WTC11 (cell line): ENCODE measurements at regions not wholly inside any gene's neighbourhood (a gene's known extent, or its start where the extent isn't known, plus 50 kb on each side); places are given as distances from the start of the nearest gene placed in this dataset.

Experiments used
- ATAC-seq: fragments of 200-7000 bp; cut with Tn5 transposase; 2 replicates; pipeline ENCODE4 v1.10.0; 2021; ENCODE audit warnings: mild to moderate bottlenecking, moderate library complexity
- CTCF ChIA-PET: fragments of 300-600 bp; sonication (Branson Sonifier 250); formaldehyde crosslinking; loops from one replicate; lab custom pipeline; 2021; ENCODE audit warnings: antibody characterized with exemption; lab: Charles Lee
- POLR2A ChIA-PET: fragments of 350-600 bp; sonication (Branson Sonifier 250); formaldehyde crosslinking; loops from one replicate; lab custom pipeline; 2021; ENCODE audit warnings: antibody characterized with exemption; lab: Charles Lee
- DNase-seq: peaks from one replicate; pipeline ENCODE4 v3.0.0; 2021; ENCODE audit warnings: low spot score
- H3K27ac Mint-ChIP-seq: 2 replicates; pipeline ENCODE4 v1.8.0; 2021; ENCODE audit warnings: mixed read lengths
- H3K27me3 Mint-ChIP-seq: 2 replicates; pipeline ENCODE4 v1.8.0; 2021; ENCODE audit warnings: low read depth, mild to moderate bottlenecking, moderate library complexity, mixed read lengths
- H3K36me3 Mint-ChIP-seq: 2 replicates; pipeline ENCODE4 v1.8.0; 2021; ENCODE audit warnings: mixed read lengths
- H3K4me1 Mint-ChIP-seq: 2 replicates; pipeline ENCODE4 v1.8.0; 2022; ENCODE audit warnings: mixed read lengths
- H3K4me3 Mint-ChIP-seq: 2 replicates; pipeline ENCODE4 v1.8.0; 2021; ENCODE audit warnings: mild to moderate bottlenecking, moderate library complexity, mixed read lengths
- H3K9me3 Mint-ChIP-seq: 2 replicates; pipeline ENCODE4 v1.8.0; 2021; ENCODE audit warnings: mixed read lengths
- ATF2 ChIP-seq: sonication (generic); formaldehyde crosslinking; IDR thresholded peaks from 2 replicates; pipeline ENCODE4 v1.8.1; 2022; ENCODE audit warnings: low read depth, missing genetic modification reagents, borderline replicate concordance
- CREB1 ChIP-seq: sonication (generic); formaldehyde crosslinking; IDR thresholded peaks from 2 replicates; pipeline ENCODE4 v1.8.0; 2023; ENCODE audit warnings: mild to moderate bottlenecking, missing genetic modification reagents
- CREM ChIP-seq: sonication (generic); formaldehyde crosslinking; IDR thresholded peaks from 2 replicates; pipeline ENCODE4 v1.8.1; 2022; ENCODE audit warnings: mild to moderate bottlenecking, missing genetic modification reagents, moderate library complexity
- E2F1 ChIP-seq: sonication (generic); formaldehyde crosslinking; IDR thresholded peaks from 2 replicates; pipeline ENCODE4 v1.8.0; 2022; ENCODE audit warnings: mild to moderate bottlenecking, missing genetic modification reagents
- ELF4 ChIP-seq: sonication (generic); formaldehyde crosslinking; IDR thresholded peaks from 2 replicates; pipeline ENCODE4 v1.8.1; 2022; ENCODE audit warnings: low read depth, mild to moderate bottlenecking, moderate library complexity, missing genetic modification reagents
- ETV6 ChIP-seq: sonication (generic); formaldehyde crosslinking; IDR thresholded peaks from 2 replicates; pipeline ENCODE4 v1.8.1; 2022; ENCODE audit warnings: mild to moderate bottlenecking, missing genetic modification reagents
- JAZF1 ChIP-seq: fragments of 250-450 bp; sonication (Bioruptor Pico); IDR thresholded peaks from 2 replicates; pipeline ENCODE4 v1.9.0; 2021; ENCODE audit warnings: moderate library complexity, mild to moderate bottlenecking, inconsistent platforms
- RORB ChIP-seq: fragments of 250-450 bp; sonication (Bioruptor Pico); IDR thresholded peaks from 2 replicates; pipeline ENCODE4 v1.9.0; 2021; ENCODE audit warnings: mild to moderate bottlenecking
- TEAD4 ChIP-seq: sonication (generic); formaldehyde crosslinking; IDR thresholded peaks from 2 replicates; pipeline ENCODE4 v1.8.0; 2022; ENCODE audit warnings: mild to moderate bottlenecking, missing genetic modification reagents
- ZNF396 ChIP-seq: fragments of 250-450 bp; sonication (Bioruptor Pico); IDR thresholded peaks from 2 replicates; pipeline ENCODE4 v1.8.0; 2021; ENCODE audit warnings: mild to moderate bottlenecking, moderate library complexity, borderline replicate concordance
- ZNF416 ChIP-seq: fragments of 250-450 bp; sonication (Bioruptor Pico); IDR thresholded peaks from 2 replicates; pipeline ENCODE4 v1.9.0; 2021; ENCODE audit warnings: mild to moderate bottlenecking, inconsistent platforms
- ZNF532 ChIP-seq: fragments of 250-450 bp; sonication (Bioruptor Pico); IDR thresholded peaks from 2 replicates; pipeline ENCODE4 v1.9.0; 2021; ENCODE audit warnings: mild to moderate bottlenecking, borderline replicate concordance
- TF ChIP-seq, protein P1 (sequence below): fragments of 250-450 bp; sonication (Bioruptor Pico); IDR thresholded peaks from 2 replicates; pipeline ENCODE4 v2.1.2; 2022; ENCODE audit warnings: mild to moderate bottlenecking, moderate library complexity
- TF ChIP-seq, protein P2 (sequence below): fragments of 250-450 bp; sonication (Bioruptor Pico); IDR thresholded peaks from 2 replicates; pipeline ENCODE4 v1.9.0; 2021; ENCODE audit warnings: moderate library complexity, mild to moderate bottlenecking, inconsistent platforms, borderline replicate concordance
- TF ChIP-seq, protein P3 (sequence below): sonication (generic); formaldehyde crosslinking; IDR thresholded peaks from 2 replicates; pipeline ENCODE4 v1.8.0; 2022; ENCODE audit warnings: missing genetic modification reagents
- TF ChIP-seq, protein P4 (sequence below): sonication (generic); formaldehyde crosslinking; IDR thresholded peaks from 2 replicates; pipeline ENCODE4 v1.8.1; 2022; ENCODE audit warnings: mild to moderate bottlenecking, missing genetic modification reagents, moderate library complexity, borderline replicate concordance

GRCh38 chr2:136487421-136487820, 277.9 kb upstream of the THSD7B start (continued):
- TF ChIP-seq JAZF1 (no peak), RORB (CRISPR knock-in tag) (no peak)

DNA sequence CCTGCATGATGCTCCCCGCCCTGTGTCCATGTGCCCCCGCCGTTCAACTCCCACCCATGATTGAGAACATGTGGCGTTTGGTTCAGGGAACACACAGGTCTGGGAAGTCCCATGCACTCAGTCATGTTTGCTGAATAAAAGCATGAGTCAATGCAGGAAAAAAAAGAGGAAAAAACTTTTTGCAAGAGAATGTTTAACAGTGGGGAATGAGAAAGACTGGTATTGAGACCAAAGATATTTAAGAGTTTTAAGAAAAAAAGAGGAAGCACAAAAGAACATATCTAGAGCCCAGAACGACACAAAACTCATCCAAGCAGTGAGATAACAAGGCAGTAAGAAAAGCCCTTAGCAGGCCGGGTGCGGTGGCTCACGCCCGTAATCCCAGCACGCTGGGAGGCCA, 279.2 kb upstream of the THSD7B start:
- no peak overlapping the region for H3K27ac Mint-ChIP-seq

More for the DNA sequence above, 279.2 kb upstream of the THSD7B start:
- no peak for ATAC-seq
- no peak for DNase-seq
- no peaks in the 10 kb centered on the region for H3K9me3 Mint-ChIP-seq
- ChIA-PET CTCF (no interaction called here), POLR2A (no interaction called here)
- peaks cover 2% of the 10 kb centered on the region; the same call in 1 of the 2 replicates for H3K4me1 Mint-ChIP-seq
- H3K27me3 Mint-ChIP-seq, result no peaks in the 10 kb centered on the region
- no peaks in the 10 kb centered on the region for H3K36me3 Mint-ChIP-seq
- TF ChIP-seq, protein P1, sequence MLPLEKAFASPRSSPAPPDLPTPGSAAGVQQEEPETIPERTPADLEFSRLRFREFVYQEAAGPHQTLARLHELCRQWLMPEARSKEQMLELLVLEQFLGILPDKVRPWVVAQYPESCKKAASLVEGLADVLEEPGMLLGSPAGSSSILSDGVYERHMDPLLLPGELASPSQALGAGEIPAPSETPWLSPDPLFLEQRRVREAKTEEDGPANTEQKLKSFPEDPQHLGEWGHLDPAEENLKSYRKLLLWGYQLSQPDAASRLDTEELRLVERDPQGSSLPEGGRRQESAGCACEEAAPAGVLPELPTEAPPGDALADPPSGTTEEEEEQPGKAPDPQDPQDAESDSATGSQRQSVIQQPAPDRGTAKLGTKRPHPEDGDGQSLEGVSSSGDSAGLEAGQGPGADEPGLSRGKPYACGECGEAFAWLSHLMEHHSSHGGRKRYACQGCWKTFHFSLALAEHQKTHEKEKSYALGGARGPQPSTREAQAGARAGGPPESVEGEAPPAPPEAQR (CRISPR knock-in tag), result no peak
- TF ChIP-seq E2F1 (CRISPR knock-in tag) (no peak), ATF2 (CRISPR knock-in tag) (no peak), ZNF396 (CRISPR knock-in tag) (no peak), TEAD4 (CRISPR knock-in tag) (no peak), ZNF416 (CRISPR knock-in tag) (no peak), ELF4 (CRISPR knock-in tag) (no peak), CREB1 (CRISPR knock-in tag) (no peak), ETV6 (CRISPR knock-in tag) (no peak), CREM (CRISPR knock-in tag) (no peak), ZNF532 (CRISPR knock-in tag) (no peak)
- TF ChIP-seq, protein P2, sequence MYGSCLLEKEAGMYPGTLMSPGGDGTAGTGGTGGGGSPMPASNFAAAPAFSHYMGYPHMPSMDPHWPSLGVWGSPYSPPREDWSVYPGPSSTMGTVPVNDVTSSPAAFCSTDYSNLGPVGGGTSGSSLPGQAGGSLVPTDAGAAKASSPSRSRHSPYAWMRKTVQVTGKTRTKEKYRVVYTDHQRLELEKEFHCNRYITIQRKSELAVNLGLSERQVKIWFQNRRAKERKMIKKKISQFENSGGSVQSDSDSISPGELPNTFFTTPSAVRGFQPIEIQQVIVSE (CRISPR knock-in tag), result no peak
- TF ChIP-seq, protein P3, sequence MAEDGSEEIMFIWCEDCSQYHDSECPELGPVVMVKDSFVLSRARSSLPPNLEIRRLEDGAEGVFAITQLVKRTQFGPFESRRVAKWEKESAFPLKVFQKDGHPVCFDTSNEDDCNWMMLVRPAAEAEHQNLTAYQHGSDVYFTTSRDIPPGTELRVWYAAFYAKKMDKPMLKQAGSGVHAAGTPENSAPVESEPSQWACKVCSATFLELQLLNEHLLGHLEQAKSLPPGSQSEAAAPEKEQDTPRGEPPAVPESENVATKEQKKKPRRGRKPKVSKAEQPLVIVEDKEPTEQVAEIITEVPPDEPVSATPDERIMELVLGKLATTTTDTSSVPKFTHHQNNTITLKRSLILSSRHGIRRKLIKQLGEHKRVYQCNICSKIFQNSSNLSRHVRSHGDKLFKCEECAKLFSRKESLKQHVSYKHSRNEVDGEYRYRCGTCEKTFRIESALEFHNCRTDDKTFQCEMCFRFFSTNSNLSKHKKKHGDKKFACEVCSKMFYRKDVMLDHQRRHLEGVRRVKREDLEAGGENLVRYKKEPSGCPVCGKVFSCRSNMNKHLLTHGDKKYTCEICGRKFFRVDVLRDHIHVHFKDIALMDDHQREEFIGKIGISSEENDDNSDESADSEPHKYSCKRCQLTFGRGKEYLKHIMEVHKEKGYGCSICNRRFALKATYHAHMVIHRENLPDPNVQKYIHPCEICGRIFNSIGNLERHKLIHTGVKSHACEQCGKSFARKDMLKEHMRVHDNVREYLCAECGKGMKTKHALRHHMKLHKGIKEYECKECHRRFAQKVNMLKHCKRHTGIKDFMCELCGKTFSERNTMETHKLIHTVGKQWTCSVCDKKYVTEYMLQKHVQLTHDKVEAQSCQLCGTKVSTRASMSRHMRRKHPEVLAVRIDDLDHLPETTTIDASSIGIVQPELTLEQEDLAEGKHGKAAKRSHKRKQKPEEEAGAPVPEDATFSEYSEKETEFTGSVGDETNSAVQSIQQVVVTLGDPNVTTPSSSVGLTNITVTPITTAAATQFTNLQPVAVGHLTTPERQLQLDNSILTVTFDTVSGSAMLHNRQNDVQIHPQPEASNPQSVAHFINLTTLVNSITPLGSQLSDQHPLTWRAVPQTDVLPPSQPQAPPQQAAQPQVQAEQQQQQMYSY (CRISPR knock-in tag), result no peak
- TF ChIP-seq, protein P4, sequence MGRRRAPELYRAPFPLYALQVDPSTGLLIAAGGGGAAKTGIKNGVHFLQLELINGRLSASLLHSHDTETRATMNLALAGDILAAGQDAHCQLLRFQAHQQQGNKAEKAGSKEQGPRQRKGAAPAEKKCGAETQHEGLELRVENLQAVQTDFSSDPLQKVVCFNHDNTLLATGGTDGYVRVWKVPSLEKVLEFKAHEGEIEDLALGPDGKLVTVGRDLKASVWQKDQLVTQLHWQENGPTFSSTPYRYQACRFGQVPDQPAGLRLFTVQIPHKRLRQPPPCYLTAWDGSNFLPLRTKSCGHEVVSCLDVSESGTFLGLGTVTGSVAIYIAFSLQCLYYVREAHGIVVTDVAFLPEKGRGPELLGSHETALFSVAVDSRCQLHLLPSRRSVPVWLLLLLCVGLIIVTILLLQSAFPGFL, result no peak
- H3K4me3 Mint-ChIP-seq, result no peak overlapping the region
